GM18867 (cell line): ENCODE measurements at regions not wholly inside any gene's neighbourhood (a gene's known extent, or its start where the extent isn't known, plus 50 kb on each side); places are given as distances from the start of the nearest gene placed in this dataset.

Experiments
- ATAC-seq: cut with Tn5 transposase; IDR thresholded peaks from one replicate; pipeline ENCODE4 v1.9.1; 2021; ENCODE audit warnings: mild to moderate bottlenecking, moderate library complexity; ENCODE audit not compliant: unreplicated experiment

DNA sequence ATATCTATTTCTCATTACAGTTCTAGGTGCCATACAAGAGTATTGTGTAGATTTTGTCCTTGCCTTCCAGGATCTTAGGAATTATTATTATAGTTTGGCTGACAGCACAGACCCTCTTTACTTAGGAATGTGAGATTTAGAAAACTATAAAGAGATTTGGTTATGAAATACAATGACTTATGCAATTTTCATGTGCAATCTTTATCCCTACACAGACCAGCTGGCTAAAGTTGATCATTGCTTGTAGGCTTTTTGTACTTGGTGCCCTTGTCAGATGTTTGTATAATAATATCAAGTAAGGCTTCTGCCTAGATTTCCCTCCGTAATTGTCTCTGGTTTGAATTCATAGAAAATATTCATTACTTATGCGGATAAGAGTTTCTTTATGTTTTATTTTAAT is 174.5 kb upstream of the GAP43 start:
- no peak for ATAC-seq

DNA sequence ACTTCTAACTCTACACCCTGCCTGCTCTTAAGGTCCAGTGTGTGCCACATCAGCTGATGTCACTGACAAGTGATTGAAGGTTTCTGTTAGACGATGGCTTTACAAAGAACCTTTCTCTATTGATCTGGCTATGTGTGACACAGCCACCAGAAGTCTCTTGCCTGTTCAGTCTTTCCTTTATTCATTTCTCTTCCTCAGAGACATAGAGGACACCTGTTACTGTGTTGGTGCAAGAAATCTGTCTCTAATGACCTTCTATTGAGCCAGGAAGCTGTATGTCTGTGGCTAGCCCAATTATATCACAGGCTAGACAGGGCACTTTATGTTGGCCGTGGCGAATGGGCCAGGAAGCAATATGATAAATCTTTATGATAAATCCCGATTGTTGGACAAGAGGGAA is 173.3 kb upstream of the GAP43 start:
- ATAC-seq = no peak

DNA sequence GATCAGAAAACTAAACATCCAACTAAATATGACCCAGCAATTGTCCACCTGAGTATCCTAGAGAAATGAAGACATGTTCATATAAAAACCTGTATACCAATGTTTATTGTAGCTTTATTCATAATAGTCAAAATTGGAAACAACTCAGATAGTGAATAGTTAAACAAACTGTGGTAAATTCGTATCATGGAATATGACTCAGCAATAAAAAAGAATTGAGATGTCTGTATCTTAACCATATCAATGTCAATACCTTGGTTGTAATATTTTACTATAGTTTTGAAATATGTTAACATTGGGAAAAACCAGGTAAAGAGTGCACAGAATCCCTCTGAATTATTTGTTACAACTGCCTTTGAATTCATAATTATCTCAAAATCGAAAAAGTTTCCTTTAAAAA is 159.3 kb upstream of the GAP43 start:
- ATAC-seq = no peak

DNA sequence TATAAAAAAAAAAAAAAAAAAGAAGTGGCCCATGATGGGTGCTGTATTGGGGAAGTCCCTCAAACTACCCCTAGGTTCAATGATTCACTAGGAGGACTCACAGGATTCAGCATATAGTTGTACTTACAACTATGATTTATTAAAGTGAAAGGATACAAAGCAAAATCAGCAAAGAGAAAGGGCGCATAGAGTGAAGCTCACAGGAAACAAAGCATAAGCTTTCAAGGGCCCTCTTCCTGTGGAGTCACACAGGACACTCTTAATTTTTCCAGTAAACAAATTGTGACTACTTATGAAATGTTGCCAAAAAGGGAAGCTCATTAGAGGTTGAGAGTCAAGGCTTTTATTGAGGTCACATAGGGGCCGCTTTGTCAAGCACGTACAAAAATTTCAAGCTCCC is 153.7 kb upstream of the GAP43 start:
- no peak for ATAC-seq

DNA sequence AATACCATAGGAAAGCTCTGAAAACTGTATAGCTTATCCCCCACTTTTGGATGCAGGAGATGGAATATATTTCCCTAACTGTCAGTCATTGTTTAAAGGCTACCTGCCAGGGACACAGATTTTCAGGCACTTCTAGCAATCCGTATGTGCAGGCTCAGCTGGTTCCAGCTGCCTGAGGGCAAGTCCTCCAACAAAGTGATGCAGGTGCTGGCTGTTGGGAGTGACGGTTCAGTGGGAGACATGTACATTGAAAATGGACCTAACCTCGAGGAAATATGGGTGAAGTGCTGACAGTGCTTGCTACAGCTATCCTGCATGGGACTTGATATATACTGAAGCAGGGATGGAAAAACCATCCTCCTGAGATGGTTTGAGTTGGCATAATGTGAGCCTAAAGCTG is 153.1 kb upstream of the GAP43 start:
- ATAC-seq = no peak

DNA sequence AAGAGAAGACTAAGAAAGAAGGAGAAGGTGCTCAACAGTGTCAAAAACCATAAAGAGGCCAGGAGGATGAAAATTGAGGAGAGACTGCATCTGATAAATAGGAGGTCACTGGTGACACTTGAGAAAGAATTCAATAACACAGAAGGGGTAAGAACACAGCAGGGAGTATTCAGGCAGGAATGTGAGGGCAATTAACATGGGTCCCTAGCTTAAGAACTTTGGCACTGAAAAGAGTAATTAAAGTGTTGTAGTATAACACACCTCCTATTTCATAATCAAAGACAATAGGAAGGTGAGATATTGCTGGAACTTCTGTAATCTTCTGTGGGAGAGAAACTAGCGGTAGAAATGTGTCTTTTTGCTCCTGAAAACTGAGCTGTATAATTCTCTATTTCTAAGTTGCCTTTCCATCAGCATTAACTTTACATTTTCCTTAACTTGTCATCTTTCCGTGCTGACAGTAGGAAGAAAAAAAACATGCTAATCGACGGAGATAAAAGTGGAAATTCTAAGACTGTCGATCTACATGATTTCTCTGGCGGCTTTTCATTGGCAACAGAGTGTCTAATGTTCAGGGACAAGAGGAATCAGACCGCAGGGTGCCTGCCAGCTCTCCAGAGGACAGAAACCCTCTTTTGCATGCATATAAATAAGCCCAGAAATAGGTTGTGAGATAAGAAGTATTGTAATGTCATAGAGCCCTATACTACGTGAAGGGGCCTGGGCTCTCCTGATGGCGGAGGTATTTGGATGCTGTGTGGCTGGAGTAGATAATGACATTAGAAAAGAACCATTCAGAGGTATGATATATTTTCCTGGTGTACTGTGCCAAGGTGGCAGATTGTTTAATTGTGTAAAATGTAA is 147.9 kb upstream of the GAP43 start:
- no peak for ATAC-seq

DNA sequence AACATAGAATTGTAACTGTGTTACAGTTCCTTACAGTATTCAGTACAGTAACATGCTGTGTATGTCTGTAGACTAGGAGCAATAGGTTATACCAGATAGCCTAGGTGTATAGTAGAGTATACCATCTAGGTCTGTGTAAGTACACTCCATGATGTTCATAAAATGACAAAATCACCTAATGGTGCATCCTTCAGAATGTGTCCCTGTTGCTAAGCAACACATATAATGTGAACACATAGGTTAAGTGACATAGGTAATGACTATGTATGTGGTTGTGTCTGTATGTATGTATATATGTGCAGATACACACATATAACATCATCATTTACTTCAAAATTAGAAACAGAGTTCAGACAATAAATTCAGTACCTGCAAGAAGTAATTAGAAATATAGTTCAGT is 146.8 kb upstream of the GAP43 start:
- ATAC-seq = no peak

DNA sequence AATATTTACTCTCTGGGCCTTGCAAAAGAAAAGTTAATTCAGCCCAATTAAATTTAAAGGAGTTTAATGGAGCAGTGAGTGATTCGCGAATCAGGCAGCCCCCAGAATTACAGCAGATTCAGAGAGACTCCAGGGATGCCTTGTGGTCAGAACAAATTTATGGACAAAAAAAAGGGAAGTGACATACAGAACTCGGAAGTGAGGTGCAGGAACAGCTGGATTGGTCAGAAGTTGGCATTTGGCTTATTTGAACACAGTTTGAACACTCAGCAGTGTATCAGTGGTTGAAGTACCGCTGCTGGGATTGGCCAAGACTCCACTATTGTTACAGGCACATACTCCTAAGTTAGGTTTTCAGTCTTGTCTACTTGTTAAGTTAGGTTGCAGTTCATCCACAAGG is 145.0 kb upstream of the GAP43 start:
- no peak for ATAC-seq

DNA sequence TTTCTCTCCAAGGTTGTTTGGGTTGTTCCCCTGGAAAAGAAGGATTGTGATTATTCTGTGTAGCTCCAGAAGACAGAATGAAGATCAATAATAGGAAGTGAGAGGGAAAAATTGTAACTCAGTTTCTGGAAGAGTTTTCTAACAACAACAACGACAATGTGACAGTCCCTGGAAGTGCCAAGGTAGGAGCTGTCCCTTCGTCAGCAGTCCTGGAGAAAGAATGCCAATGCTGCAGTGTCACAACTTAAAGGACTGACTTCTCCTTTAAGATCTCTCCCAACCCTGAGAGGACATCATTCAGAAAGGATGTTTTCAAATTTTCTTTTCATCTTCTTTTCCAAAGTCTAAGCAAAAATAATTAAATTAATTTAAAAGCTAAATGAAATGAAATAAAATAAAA is 136.4 kb upstream of the GAP43 start:
- ATAC-seq = no peak

DNA sequence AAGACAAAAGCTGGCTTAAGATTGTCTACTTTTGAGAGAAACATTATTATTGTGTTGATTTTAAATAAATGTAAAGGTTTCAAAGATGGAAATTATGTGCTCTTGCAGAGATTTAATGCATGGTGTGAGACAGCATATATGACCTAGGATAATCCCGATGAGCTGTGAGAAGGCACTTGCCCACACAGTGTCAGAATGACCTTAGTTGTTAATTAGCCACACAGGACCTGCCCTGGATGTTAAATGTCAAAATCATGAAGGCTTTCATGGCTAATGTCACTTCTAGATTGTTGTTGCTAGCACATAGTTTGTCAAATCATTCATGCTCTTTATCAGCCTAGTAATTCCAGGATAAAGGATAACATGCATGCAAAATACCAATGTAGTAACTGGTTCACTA is 135.3 kb upstream of the GAP43 start:
- ATAC-seq = no peak

DNA sequence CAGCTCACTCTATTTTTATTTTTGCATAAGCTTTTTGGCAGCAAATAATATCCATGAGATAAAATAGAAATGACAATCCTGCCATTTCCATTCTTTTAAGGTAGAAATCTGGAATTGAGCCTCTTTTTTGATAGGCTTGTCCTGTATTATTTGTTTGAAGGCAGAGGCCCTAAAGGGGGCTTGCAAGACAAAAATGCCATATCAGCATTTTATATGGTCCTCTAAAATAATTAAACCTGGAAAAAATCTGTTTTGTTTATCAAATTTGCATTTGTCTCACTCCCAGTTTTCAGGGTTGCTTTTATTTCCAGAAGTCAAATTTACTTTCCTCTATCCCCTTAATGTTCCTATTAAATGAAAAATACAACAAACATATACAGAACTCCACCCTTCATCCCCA is 134.9 kb upstream of the GAP43 start:
- ATAC-seq = no peak

DNA sequence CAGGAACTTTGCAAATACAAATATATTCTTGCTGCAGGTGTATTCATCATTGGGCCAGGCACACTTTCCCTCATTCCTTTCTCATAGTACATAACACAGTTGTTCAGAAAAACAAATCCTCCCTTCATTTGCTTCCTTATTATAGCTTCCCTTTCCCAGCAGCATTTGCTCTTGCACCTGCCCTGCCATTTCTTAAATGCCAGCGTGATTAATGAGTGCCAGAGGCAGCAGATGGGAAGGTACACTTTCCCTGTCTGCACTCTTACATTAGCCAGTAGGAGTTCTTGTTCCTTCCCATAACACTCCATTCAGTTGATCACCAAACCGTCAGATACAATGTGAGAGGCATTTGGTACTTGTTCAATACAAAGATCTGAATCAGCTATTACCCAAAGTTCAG is 128.5 kb upstream of the GAP43 start:
- no peak for ATAC-seq

DNA sequence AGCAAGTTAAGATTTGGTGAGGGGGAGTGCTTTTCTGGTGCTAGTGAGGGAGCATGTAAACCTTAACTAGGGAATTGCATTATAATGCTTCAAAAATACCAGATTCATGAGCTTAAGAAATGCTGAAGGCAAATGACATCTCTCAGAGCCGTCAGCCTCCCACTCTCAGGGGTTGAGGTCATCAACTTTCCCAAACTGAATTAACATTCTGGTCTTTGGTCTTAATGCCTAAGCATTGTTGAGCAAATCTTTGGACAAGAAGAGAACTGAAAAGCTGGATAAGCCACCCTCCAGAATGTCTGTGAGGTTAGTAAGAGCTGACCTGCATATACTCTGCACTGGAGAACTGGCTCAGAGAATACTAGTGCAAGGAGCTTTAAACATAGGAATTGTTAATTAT is 124.9 kb upstream of the GAP43 start:
- ATAC-seq = no peak

DNA sequence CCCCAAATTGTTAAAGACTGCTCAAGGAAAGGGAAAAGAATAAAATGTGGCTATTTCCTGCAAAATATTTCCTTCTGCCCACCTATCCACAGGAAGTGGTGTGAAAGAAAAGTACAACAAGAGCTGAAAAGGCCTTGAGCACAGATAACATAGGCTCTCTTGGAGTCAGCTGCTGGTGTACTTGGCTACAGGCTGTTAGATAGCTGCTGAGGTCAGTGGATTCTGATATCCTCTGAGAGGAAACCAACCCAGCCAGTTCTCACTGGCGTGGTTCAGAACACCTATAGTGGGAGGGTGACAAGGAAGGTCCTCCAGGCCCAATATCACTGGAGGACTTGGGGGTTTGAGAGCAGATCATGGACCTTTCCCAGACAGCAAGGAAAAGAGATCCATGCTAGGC is 124.4 kb upstream of the GAP43 start:
- ATAC-seq = no peak

DNA sequence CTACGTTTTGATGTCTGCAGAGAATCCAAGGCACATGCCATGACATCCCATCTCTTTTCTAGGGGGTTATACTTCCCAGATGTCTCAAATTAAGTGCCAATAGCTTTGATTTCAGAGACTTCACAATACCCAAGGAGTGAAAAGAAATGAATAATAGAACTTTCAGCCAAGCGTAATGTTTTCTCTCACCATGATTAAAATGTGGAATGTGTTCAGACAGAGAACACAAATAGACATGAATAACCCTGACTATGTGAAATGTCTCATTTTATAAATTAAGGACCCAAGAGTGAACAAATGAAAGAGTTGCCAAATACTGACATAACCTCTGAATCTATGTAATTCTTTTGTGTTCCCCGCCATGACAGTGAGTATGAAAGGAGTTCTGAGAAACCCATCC is 123.6 kb upstream of the GAP43 start:
- ATAC-seq = no peak

DNA sequence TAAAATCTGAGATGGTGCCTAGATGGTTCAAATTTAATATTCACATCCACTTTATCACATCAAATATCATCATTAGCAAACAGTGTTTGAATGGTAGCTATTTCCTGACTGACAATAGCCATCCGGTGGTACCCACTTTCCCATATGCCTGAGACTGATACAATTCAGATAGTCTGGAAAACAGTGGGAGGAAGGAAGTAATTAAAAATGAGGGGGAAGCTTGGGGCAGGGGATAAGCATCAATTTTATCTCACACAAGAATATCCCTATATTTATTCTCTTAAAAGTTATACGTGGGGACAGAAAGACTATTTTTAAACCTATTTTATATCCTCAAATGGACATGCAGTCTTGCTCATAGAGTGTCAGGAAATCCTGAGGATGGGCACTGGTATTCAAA is 122.5 kb upstream of the GAP43 start:
- ATAC-seq = no peak

DNA sequence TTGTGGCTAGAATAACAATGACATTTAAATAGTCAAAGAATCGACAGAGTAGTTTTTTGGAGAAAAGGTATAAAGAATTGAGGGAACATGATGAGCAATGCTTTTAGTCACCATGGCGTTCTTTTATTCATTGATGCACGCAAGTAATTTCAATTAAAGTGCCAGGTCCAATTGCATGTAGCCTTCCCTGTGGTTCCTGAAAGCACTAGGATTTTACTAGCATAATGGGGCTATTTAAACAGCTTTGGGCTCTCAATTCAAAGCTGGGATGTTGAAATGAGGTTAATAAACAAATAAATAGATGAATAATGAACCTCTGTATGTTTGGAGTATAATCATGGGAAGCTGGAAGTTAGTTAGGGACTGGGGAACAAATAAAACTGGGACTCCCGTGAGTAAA is 121.2 kb upstream of the GAP43 start:
- ATAC-seq = no peak

DNA sequence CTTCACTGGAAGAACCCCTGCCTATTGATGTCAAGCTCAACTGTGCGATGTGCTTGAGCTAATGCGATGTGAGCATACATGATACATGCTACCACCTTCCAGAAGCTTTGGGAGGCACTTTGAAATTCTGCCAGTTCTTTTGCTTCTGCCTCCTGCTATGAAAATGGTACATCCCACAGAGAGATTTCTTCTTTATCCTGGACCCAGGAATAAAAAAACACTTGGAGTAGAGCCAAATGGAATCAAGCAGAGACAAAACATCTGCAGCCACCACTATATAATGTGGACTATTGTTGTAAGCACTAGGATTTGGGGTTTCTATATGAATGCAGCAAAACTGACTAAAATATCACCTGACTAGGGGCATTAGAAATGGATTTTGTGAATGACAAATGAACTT is 119.9 kb upstream of the GAP43 start:
- ATAC-seq = no peak

DNA sequence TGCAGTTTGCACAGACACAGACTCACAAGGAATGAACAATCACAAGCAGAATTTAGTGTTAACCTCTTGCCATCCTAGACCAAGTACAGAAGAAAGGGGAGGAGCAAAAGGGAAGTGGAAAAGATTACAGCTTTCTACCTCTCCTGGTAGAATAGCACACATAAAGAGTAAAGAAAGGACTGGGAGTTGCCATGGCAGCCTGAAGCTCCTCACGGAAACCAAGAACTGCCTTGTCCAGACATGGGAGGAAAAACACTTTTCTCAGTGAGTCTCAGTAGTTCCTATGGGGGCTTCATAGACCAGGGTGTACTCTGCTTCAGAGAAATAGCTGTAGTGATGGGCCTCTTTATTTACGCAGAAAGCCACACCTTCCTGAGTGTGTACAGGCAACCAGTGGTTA is 114.7 kb upstream of the GAP43 start:
- ATAC-seq = no peak

DNA sequence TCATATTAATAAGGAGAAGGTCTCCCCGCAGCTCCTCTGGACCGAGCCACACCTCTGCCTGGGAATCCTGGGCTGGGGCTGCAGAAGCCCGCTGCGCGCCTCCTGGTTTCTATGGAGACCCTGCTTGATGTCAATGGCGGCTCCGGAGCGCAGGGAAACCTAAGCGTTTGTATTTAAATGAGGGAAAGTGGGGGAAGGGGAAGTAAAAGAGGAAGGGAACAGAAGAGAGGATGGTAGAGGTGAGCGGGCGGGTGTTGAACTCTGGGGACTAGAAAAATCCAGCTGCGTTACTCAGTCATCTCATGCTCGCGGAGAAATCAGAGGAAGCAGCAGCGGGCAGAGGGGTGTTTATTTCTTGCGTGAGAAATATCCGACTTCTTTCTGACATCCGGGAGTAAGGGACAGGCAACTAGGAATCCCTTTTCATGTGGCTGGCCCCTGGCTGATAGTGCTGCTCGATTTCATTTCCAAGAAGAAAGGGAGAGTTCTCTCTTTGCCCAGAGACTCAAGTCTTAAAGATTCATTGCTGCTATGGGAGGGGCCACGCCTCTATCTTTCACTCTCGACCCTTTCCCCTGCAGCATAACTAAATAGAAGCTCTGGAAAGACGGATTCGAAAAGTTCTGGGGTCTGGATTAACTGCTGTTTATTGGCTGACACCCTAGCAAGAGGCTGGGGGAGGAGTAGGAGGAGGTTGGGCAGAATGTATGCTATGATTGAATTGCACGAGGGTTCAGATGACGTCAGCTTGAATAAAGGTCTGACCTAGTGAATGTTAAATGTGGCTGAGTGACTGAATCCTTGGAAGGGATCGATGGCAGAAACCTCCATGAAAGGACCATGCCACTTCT is 110.5 kb upstream of the GAP43 start:
- ATAC-seq = no peak

DNA sequence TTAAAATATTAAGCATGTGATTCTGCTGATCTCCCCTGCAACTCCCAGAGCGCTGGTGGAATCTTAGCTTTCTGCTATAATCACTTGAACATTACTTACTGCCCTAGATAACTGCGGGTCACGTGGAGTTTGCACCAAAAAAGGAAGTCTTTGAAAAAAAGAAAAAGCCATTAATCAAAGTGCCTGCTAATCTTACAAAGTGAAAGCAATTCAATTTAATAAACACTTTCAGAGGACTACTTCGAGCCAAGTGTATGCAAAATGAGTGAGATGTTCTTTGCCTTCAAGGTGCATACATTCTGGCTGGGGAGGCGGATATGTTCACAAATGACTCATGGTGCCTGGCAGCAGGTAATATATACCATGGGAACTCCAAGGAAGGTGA is 109.9 kb upstream of the GAP43 start:
- ATAC-seq = no peak

DNA sequence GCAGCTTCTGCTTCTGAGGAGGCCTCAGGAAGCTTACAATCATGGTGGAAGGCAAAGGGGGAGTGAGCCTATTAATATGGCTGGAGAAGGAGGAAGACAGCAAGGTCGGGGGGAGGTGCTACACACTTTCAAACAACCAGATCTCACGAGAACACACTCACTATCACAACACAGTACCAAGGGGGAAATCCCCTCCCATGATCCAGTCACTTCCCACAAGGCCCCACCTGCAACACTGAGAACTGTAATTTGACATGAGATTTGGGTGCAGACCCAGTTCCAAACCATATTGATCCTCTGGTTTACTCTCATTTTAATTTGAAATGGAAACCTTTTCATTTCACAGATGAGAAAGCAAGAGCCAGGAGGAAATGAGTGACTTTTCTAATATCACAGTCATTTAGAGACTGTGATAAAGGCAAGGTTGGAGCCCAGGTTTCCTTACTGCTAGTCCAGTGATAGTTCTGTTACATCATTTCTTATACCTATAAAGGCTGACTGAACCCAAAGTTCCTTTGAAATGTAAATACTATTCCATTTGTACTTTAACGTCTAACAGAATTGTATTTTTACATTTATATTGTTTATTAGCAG is 105.8 kb upstream of the GAP43 start:
- ATAC-seq = no peak
